Astrocyte (in vitro differentiated cells and primary cell): ENCODE measurements at regions not wholly inside any gene's neighbourhood (a gene's known extent, or its start where the extent isn't known, plus 50 kb on each side); places are given as distances from the start of the nearest gene placed in this dataset.

Experiments
- DNase-seq: peaks from one replicate; pipeline ENCODE4 v3.0.0-alpha.2; 2010; ENCODE audit warnings: low read depth
- FAIRE-seq: peaks from 2 replicates; lab custom pipeline; 2011; peaks lifted over from hg19 to GRCh38; lab: Jason Lieb, UNC
- H2AFZ ChIP-seq: 2 replicates; pipeline ENCODE4 v1.6.0; 2012; ENCODE audit warnings: low read depth, low read length, inconsistent platforms
- H3K27ac ChIP-seq: 2 replicates; pipeline ENCODE4 v1.5.1; 2011; ENCODE audit warnings: low read depth, low read length, inconsistent platforms
- H3K27me3 ChIP-seq: 2 replicates; pipeline ENCODE4 v1.6.0; 2011; ENCODE audit warnings: low read length, inconsistent platforms; ENCODE audit not compliant: insufficient read depth
- H3K36me3 ChIP-seq: 2 replicates; pipeline ENCODE4 v1.5.1; 2011; ENCODE audit warnings: low read length, inconsistent platforms; ENCODE audit not compliant: insufficient read depth
- H3K4me1 ChIP-seq: 2 replicates; pipeline ENCODE4 v1.5.1; 2011; ENCODE audit warnings: low read length, inconsistent platforms; ENCODE audit not compliant: insufficient read depth
- H3K4me2 ChIP-seq: 2 replicates; pipeline ENCODE4 v1.6.0; 2012; ENCODE audit warnings: low read length, inconsistent platforms
- H3K4me3 ChIP-seq: 2 replicates; pipeline ENCODE4 v1.5.1; 2011; ENCODE audit warnings: low read depth, mild to moderate bottlenecking, low read length, inconsistent platforms; ENCODE audit not compliant: insufficient read depth
- H3K79me2 ChIP-seq: 2 replicates; pipeline ENCODE4 v1.6.0; 2012; ENCODE audit warnings: mild to moderate bottlenecking, low read length, inconsistent platforms; ENCODE audit not compliant: insufficient read depth
- H3K9ac ChIP-seq: 2 replicates; pipeline ENCODE4 v1.6.0; 2012; ENCODE audit warnings: mild to moderate bottlenecking, low read length, inconsistent platforms
- H3K9me3 ChIP-seq: 2 replicates; pipeline ENCODE4 v1.5.1; 2012; ENCODE audit warnings: low read depth, mild to moderate bottlenecking, low read length, inconsistent platforms; ENCODE audit not compliant: insufficient read depth
- H4K20me1 ChIP-seq: 2 replicates; pipeline ENCODE4 v1.6.0; 2012; ENCODE audit warnings: low read length, inconsistent platforms; ENCODE audit not compliant: insufficient read depth
- H3K27ac Mint-ChIP-seq: one replicate; pipeline ENCODE4 v1.8.0; 2021; ENCODE audit warnings: mild to moderate bottlenecking, mixed read lengths; ENCODE audit not compliant: unreplicated experiment
- H3K27me3 Mint-ChIP-seq: one replicate; pipeline ENCODE4 v1.8.0; 2021; ENCODE audit warnings: low read depth, mixed read lengths; ENCODE audit not compliant: unreplicated experiment
- H3K36me3 Mint-ChIP-seq: one replicate; pipeline ENCODE4 v1.8.0; 2021; ENCODE audit warnings: low read depth, mixed read lengths; ENCODE audit not compliant: unreplicated experiment
- H3K4me1 Mint-ChIP-seq: one replicate; pipeline ENCODE4 v1.8.0; 2021; ENCODE audit warnings: low read depth, mixed read lengths; ENCODE audit not compliant: unreplicated experiment
- H3K4me3 Mint-ChIP-seq: one replicate; pipeline ENCODE4 v1.8.0; 2021; ENCODE audit warnings: mild to moderate bottlenecking, moderate library complexity, mixed read lengths; ENCODE audit not compliant: unreplicated experiment
- H3K9me3 Mint-ChIP-seq: one replicate; pipeline ENCODE4 v1.8.0; 2021; ENCODE audit warnings: mild to moderate bottlenecking, mixed read lengths; ENCODE audit not compliant: unreplicated experiment
- CTCF ChIP-seq: IDR thresholded peaks from 2 replicates; pipeline ENCODE4 v1.5.1; 2011; ENCODE audit warnings: low read depth, mild to moderate bottlenecking, inconsistent platforms, low read length, moderate library complexity; ENCODE audit not compliant: insufficient read depth
- EZH2 ChIP-seq: IDR thresholded peaks from 2 replicates; pipeline ENCODE4 v1.6.1; 2012; ENCODE audit warnings: mild to moderate bottlenecking, low read length, inconsistent platforms; ENCODE audit not compliant: insufficient read depth

- H3K36me3 Mint-ChIP-seq: no peaks in the 10 kb centered on the region
- Histone ChIP-seq H3K27me3 (no peaks in the 10 kb centered on the region), H4K20me1 (no peaks in the 10 kb centered on the region), H3K4me3 (no peak overlapping the region), H3K4me2 (no peak overlapping the region), H3K9ac (no peak overlapping the region), H3K36me3 (no peaks in the 10 kb centered on the region), H3K79me2 (no peaks in the 10 kb centered on the region), H3K27ac (no peak overlapping the region), H3K9me3 (no peaks in the 10 kb centered on the region), H2AFZ (no peak overlapping the region), H3K4me1 (peaks cover 37% of the 10 kb centered on the region)
- no peak overlapping the region for H3K4me3 Mint-ChIP-seq
- TF ChIP-seq EZH2: no peak
- no peak for TF ChIP-seq CTCF
- DNase-seq: no peak
- FAIRE-seq: no peak
- peaks cover 3% of the 10 kb centered on the region for H3K27me3 Mint-ChIP-seq
- H3K27ac Mint-ChIP-seq: no peak overlapping the region
- H3K9me3 Mint-ChIP-seq: peaks cover 3% of the 10 kb centered on the region
- peaks cover 53% of the 10 kb centered on the region for H3K4me1 Mint-ChIP-seq
These were observed 51.8 kb upstream of the TRABD2B start for GRCh38 chr1:48048980-48049379.

DNA sequence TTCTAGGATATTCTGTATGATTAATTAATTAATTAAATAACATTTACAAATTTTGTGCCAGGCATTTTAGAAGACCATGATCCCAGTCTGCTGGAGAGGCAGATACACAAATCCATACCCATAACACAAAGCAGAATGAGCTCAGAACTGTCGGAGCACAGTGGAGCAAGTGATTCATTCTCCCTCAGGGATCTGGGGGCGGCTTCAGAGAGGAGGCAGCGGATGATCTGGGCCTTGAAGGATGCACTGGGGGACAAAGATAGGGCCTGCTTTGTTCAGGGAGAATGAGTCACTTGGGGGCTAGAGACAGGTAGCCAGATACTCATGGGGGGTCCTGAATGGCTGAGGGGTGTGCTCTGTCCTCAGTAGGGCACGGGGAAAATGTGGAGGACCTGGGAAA lies 50.9 kb upstream of the TRABD2B start:
- Histone ChIP-seq H3K9ac (no peak overlapping the region), H3K4me3 (no peak overlapping the region), H3K36me3 (no peaks in the 10 kb centered on the region), H3K27ac (peak overlapping the region; percentile 68), H3K27me3 (no peaks in the 10 kb centered on the region), H3K4me2 (peak overlapping the region; percentile 47), H3K79me2 (no peaks in the 10 kb centered on the region), H4K20me1 (no peaks in the 10 kb centered on the region), H2AFZ (no peak overlapping the region), H3K4me1 (peaks cover 37% of the 10 kb centered on the region), H3K9me3 (no peaks in the 10 kb centered on the region)
- Mint-ChIP-seq H3K27me3 (no peaks in the 10 kb centered on the region), H3K4me3 (no peak overlapping the region), H3K27ac (peak overlapping the region; percentile 44), H3K4me1 (peaks cover 58% of the 10 kb centered on the region), H3K9me3 (peaks cover 3% of the 10 kb centered on the region), H3K36me3 (no peaks in the 10 kb centered on the region)
- TF ChIP-seq CTCF (no peak), EZH2 (no peak)
- DNase-seq (peak; percentile 36), FAIRE-seq (no peak)

GRCh38 chr1:48047116-48047515 lies 49.9 kb upstream of the TRABD2B start:
- no peak overlapping the region for H2AFZ ChIP-seq
- Mint-ChIP-seq H3K9me3 (peaks cover 3% of the 10 kb centered on the region), H3K4me1 (peaks cover 50% of the 10 kb centered on the region), H3K27ac (peak overlapping the region; percentile 73), H3K4me3 (peak overlapping the region; percentile 20), H3K27me3 (peaks cover 3% of the 10 kb centered on the region), H3K36me3 (no peaks in the 10 kb centered on the region)
- no peak overlapping the region for H3K4me3 ChIP-seq
- no peaks in the 10 kb centered on the region for H3K27me3 ChIP-seq
- H3K79me2 ChIP-seq: no peaks in the 10 kb centered on the region
- peak overlapping the region; percentile 68 for H3K27ac ChIP-seq
- peak overlapping the region; percentile 9 for H3K9ac ChIP-seq
- FAIRE-seq: peak; percentile 90
- no peaks in the 10 kb centered on the region for H3K9me3 ChIP-seq
- no peaks in the 10 kb centered on the region for H4K20me1 ChIP-seq
- peak overlapping the region; percentile 59 for H3K4me2 ChIP-seq
- peak; percentile 23 for DNase-seq
- peaks cover 29% of the 10 kb centered on the region for H3K4me1 ChIP-seq
- no peaks in the 10 kb centered on the region for H3K36me3 ChIP-seq
- no peak for TF ChIP-seq CTCF
- TF ChIP-seq EZH2: no peak
